ENCODE measurements at regions not wholly inside any gene's neighbourhood (a gene's known extent, or its start where the extent isn't known, plus 50 kb on each side); places are given as distances from the start of the nearest gene placed in this dataset.

DNA sequence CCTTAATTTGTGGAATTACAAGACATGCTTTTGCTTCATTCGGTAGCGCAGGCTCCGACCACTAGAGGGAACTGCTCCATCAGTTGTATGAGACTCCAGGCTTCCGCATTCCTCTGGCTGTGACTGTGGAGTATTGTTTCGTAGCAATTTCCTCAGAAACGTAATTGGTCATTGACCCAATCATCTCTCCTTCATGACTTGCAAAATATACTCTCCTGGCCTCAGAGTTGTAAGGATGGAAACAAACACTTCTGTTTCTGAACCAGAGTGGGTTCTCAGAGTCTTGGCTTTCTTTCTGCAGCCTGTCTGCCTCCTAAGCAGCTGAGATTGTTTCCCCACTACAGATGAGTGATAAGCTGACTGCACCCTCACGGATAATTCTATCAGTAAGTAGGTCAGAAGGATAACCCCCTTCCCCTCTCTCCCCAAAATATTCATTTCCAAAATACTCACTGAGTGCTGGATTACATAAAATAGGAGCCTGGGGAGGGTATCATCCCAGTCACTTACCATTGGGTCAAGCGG is 146.8 kb upstream of the ZC3H12C start:
- Histone ChIP-seq H3K4me2 (peak overlapping the region; percentile 56), H3K9me2 (no peaks in the 10 kb centered on the region), H3K4me1 (ENCODE audit: control insufficient read depth in 1 of 2, insufficient read depth in 2 of 2, low read depth in 1 of 2, low read length in 1 of 2) (peaks cover 0 to 3% of the 10 kb centered on the region in 2 experiments; a peak in 1 of 4 replicates), H2AFZ (ENCODE audit: low read depth) (peak overlapping the region; percentile 91), H3K36me3 (replicated peaks in 1 of 2; ENCODE audit: control insufficient read depth in 1 of 2, insufficient read depth in 2 of 2, low read length in 1 of 2) (no peaks in the 10 kb centered on the region), H3K9me3 (no peaks in the 10 kb centered on the region), H3K27ac (ENCODE audit: low read depth in 2 of 2, low read length in 1 of 2) (peak overlapping the region in 1 of 2 experiments; percentile 57; a peak in 2 of 4 replicates), H3F3A (replicated peaks; ENCODE audit: insufficient read depth) (no peaks in the 10 kb centered on the region), H3K79me2 (ENCODE audit: insufficient read depth) (no peaks in the 10 kb centered on the region), H3K4me3 (ENCODE audit: low read depth in 2 of 2, low read length in 1 of 2) (peak overlapping the region; percentile 39 to 40), H4K20me1 (ENCODE audit: insufficient read depth) (no peaks in the 10 kb centered on the region), H3K27me3 (ENCODE audit: insufficient read depth) (no peaks in the 10 kb centered on the region), H3K9ac (peak overlapping the region; percentile 40)
- 16% methylated on average over 8 of the region's 8 CpGs for WGBS (ENCODE audit: low lambda C conversion rate)
- ChIA-PET CTCF (interaction anchor here (0.6 to 2.6 kb wide), 14 partner anchors 16 to 519 kb away, joined by 3 to 14 read pairs (median 3); no protein-coding TSS in a partner anchor), POLR2A (no interaction called here)
- peak; percentile 58 for DNase-seq
- TF ChIP-seq TAF1 (IDR thresholded peaks at IDR 0.05; ENCODE audit: borderline replicate concordance, low read depth, low read length) = peak; percentile 30; the same call in 1 of the 2 replicates
- no peak for TF ChIP-seq FOXJ3 (CRISPR knock-in tag; IDR thresholded peaks at IDR 0.05)
- 0 out of 2 replicates have a peak, but pooled peaks have one; percentile 19 for TF ChIP-seq TEAD4 (IDR thresholded peaks at IDR 0.05; ENCODE audit: borderline replicate concordance, insufficient read depth)
- peak; percentile 100 for TF ChIP-seq ELF1 (IDR thresholded peaks at IDR 0.05)
- no peak for TF ChIP-seq YY1 (IDR thresholded peaks at IDR 0.05; ENCODE audit: low read depth)
- no peak for TF ChIP-seq REST (IDR thresholded peaks at IDR 0.05; ENCODE audit: low read depth, low read length)
- 0 out of 2 replicates have a peak, but pooled peaks have one; percentile 23 for TF ChIP-seq MAX (IDR thresholded peaks at IDR 0.05; ENCODE audit: low read depth)
- no peak for TF ChIP-seq JUND (IDR thresholded peaks at IDR 0.05)
- TF ChIP-seq SMC3 (IDR thresholded peaks at IDR 0.05; ENCODE audit: low read depth, low read length) = peak; percentile 79
- no peak for TF ChIP-seq EZH2phosphoT487 (IDR thresholded peaks at IDR 0.05; ENCODE audit: borderline replicate concordance, low read depth)
- TF ChIP-seq FOSL2 (IDR thresholded peaks at IDR 0.05; ENCODE audit: borderline replicate concordance, low read depth) = no peak
- no peak for TF ChIP-seq RXRA (IDR thresholded peaks at IDR 0.05; ENCODE audit: borderline replicate concordance, low read depth)
- TF ChIP-seq POLR2AphosphoS5 (IDR thresholded peaks at IDR 0.05; ENCODE audit: low read depth, low read length) = no peak
- TF ChIP-seq TCF12 (IDR thresholded peaks at IDR 0.05) = no peak
- TF ChIP-seq NFIC (IDR thresholded peaks at IDR 0.05; ENCODE audit: borderline replicate concordance) = no peak
- TF ChIP-seq, protein P1, sequence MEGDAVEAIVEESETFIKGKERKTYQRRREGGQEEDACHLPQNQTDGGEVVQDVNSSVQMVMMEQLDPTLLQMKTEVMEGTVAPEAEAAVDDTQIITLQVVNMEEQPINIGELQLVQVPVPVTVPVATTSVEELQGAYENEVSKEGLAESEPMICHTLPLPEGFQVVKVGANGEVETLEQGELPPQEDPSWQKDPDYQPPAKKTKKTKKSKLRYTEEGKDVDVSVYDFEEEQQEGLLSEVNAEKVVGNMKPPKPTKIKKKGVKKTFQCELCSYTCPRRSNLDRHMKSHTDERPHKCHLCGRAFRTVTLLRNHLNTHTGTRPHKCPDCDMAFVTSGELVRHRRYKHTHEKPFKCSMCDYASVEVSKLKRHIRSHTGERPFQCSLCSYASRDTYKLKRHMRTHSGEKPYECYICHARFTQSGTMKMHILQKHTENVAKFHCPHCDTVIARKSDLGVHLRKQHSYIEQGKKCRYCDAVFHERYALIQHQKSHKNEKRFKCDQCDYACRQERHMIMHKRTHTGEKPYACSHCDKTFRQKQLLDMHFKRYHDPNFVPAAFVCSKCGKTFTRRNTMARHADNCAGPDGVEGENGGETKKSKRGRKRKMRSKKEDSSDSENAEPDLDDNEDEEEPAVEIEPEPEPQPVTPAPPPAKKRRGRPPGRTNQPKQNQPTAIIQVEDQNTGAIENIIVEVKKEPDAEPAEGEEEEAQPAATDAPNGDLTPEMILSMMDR (IDR thresholded peaks at IDR 0.05) = peak; percentile 97
- no peak for TF ChIP-seq PBX3 (IDR thresholded peaks at IDR 0.05)
- no peak for TF ChIP-seq FOXM1 (IDR thresholded peaks at IDR 0.05; ENCODE audit: low read depth)
- no peak for TF ChIP-seq RFX5 (IDR thresholded peaks at IDR 0.05; ENCODE audit: low read length)
- no peak for TF ChIP-seq IRF3 (IDR thresholded peaks at IDR 0.05; ENCODE audit: low read depth, low read length)
- TF ChIP-seq MXI1 (IDR thresholded peaks at IDR 0.05; ENCODE audit: low read depth, low read length) = no peak
- no peak for TF ChIP-seq GABPA (IDR thresholded peaks at IDR 0.05; ENCODE audit: low read depth)
- no peak for TF ChIP-seq MEF2A (IDR thresholded peaks at IDR 0.05; ENCODE audit: borderline replicate concordance, low read depth)
- 0 out of 2 replicates have a peak, but pooled peaks have one; percentile 38 for TF ChIP-seq RCOR1 (IDR thresholded peaks at IDR 0.05; ENCODE audit: low read length)
- no peak for TF ChIP-seq EP300 (IDR thresholded peaks at IDR 0.05; ENCODE audit: borderline replicate concordance in 1 of 2, low read depth in 1 of 2, low read length in 1 of 2)
- no peak for TF ChIP-seq NRF1 (IDR thresholded peaks at IDR 0.05; ENCODE audit: low read depth, low read length)
- TF ChIP-seq RAD21 (IDR thresholded peaks at IDR 0.05; ENCODE audit: low read length) = peak; percentile 93
- no peak for TF ChIP-seq CHD2 (IDR thresholded peaks at IDR 0.05; ENCODE audit: low read length, partially characterized antibody)

Measured in SK-N-SH (cell line).